Posterior cingulate gyrus (tissue), 11 donors: ENCODE measurements at regions not wholly inside any gene's neighbourhood (a gene's known extent, or its start where the extent isn't known, plus 50 kb on each side); places are given as distances from the start of the nearest gene placed in this dataset.
A peak's percentile ranks its signal among the peaks of the same experiment; 100 is the strongest.

Experiments
- DNase-seq, 10 donors: peaks; one replicate each; pipeline versions ENCODE4 v3.0.0 to v3.0.0-alpha.2; 2020 to 2021; ENCODE audit warnings: mixed read lengths in 3 of 10
- intact Hi-C: fragments of 100-400 bp; cut with DNase I; formaldehyde crosslinking; loops from one replicate; pipeline ENCODE4 v1.15.1; 2023

DNA sequence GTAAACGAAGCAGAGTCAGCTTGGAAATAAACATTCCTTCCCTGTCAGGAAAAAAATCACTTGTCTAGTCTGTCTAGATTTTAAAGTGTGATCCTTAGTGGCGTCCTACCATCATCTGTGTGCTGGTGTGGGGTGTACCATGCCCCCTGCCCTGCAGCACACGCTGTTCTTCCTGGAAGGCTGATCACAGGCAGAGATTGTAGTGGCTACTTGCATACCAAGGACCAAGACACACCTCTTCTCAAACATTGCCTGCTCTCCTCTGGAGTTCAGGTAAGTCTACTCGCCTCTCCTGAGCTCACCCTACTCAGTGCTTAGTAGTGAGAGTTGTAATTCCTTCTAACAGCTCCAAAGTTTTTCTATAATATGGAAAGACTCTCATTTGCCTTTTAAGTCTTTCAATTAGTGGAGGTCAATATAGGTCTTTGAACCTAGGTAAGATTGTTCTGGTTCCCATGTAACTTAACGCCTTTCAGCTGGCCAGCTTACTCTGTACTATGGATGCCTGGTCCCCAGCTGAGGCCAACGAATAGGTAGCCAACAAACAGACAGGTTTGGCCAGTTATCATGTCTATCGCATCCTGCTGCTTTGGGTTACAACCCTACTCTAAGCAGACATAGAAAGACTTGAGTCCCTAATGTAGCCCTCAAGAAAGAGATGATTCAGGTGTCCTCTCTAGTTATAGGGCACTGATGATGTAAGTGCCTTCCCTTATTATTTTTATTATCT, 55.4 kb downstream of the XCL1 start:
- no peak for DNase-seq
- intact Hi-C loops = loop anchor here (10.0 kb wide), 1 partner anchor 503 kb away; no protein-coding TSS in a partner anchor

GRCh38 chr1:168634951-168635532, 58.6 kb downstream of the XCL1 start:
- DNase-seq = no peak
- intact Hi-C loops = loop anchor here (5.0 to 10.0 kb wide), 2 partner anchors 472 to 500 kb away; partner anchors contain the start of gene ATP1B1

GRCh38 chr1:168636200-168636599, 59.8 kb downstream of the XCL1 start:
- no peak for DNase-seq
- intact Hi-C loops = loop anchor here (5.0 to 10.0 kb wide), 2 partner anchors 471 to 499 kb away; partner anchors contain the start of gene ATP1B1

DNA sequence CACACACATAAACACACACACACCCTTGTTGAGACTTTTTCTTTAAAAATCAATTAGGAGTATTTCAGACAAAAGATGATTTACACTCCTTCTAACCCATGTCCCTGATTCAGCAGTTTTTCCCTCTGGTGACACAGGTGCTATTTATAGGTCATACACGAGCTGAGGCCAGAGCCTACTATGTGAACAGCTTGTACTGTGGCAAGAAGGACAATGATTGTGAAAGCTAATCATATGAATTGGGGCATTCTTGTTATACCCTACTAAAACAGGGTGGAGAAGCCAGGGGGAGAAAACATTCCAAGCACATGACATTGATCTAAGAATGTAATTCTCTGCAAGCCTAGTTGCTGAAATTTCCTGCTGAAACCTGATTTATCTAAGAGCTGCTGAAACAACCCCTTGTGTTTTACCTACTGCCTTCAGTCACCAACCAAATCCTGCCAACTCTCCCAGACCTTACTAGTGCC, 60.3 kb downstream of the XCL1 start:
- intact Hi-C loops = loop anchor here (5.0 to 10.0 kb wide), 2 partner anchors 471 to 498 kb away; partner anchors contain the start of gene ATP1B1
- DNase-seq = peak in 1 of 10 donors; percentile 16

DNA sequence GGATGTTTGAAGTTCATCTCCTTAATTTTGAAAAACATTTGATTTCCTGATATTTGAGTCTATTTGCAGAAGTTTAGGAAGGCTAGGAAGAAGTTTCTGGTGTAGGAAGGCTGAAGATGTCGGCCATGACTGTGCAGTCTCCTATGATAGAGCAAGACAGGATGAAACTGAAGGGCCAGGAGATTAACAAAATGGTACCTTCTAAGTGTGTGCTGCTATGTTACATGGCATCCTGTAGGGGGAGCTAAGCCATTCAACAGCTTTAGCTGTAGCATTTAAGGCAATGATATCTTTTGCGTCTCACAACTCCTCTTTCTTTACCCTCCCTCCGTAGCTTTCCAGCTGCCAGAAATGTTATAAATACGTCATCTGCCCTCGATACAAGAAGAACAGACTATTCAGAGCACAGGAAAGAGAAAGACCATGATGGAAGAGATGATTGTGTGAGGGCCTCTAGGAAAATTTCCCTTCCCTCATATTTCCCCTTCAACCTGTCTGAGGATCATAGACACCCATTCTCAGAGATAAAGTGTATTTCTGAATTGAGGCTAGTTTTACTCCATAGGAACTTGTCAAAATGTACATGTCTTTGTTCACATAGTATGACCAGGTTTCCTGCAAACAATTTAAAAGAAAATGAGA, 61.1 kb downstream of the XCL1 start:
- no peak for DNase-seq
- intact Hi-C loops = loop anchor here (5.0 to 10.0 kb wide), 2 partner anchors 470 to 497 kb away; partner anchors contain the start of gene ATP1B1

GRCh38 chr1:168638884-168639283, 62.5 kb downstream of the XCL1 start:
- intact Hi-C loops = loop anchor here (5.0 to 10.0 kb wide), 2 partner anchors 468 to 496 kb away; partner anchors contain the start of gene ATP1B1
- no peak for DNase-seq

DNA sequence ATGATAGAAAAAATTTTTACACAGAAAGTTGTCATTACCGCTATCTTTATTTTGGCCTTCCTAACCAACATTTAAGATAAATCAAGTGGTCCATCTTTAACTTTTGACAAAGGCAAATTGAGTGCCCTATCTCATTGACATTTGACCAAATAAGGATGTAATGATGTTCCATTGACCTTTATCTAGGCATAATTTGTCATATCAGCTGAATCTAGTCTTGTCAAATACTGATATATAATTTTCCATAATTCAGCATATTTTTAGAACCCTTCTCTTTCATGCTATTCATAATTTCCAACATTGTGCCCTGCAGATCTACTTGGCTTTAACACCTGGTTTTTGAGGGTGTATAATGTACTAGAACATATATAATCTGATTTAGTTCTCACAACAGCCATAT, 63.8 kb downstream of the XCL1 start:
- intact Hi-C loops = no loop called here

DNA sequence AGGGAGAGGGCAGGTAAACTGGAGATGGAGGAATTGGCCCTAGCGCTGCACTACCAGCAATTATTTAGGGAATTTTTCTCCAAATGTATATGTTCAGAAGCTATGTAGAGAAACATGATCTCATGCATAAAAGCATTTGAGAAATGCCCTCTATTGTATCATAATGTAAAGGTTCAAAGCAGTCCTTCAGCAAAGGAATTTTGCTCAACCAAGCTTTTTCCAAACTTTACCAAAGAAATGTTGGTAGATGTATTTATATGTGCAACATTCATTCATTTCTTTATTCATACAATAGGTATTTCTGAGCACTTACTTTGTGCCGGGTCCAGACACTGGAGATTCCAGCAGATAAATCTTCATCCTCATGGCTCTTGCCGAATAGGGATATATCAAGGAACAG, 64.4 kb downstream of the XCL1 start:
- intact Hi-C loops = no loop called here
- DNase-seq = no peak

More for the DNA sequence above, 63.8 kb downstream of the XCL1 start:
- DNase-seq = no peak

DNA sequence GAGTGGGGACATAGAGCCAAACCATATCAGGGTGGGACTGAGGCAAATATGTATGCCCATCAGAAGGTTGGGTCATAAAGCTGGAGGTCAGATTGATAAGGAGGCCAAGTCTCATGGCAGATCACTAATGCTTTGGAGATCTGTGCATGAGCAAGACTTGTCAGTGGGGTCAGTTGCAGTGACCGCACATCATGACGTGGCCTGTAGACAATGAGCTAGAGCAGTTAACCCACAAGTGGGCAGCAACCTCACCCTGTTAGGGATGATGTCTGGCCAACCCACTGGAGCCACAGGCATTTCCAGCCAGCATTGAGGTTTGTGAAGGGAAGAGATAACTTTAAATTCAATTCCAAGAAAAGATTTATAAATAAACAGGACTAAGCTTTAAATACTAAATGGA, 66.7 kb downstream of the XCL1 start:
- DNase-seq = no peak
- intact Hi-C loops = no loop called here
